GM19463 (cell line): ENCODE measurements at regions not wholly inside any gene's neighbourhood (a gene's known extent, or its start where the extent isn't known, plus 50 kb on each side); places are given as distances from the start of the nearest gene placed in this dataset.
"Not testable (repeated sequence)": the region's sequence is repeated elsewhere in the genome, so short reads cannot be mapped to it uniquely, and the experiment has no call there.

Experiments used
- ATAC-seq: cut with Tn5 transposase; IDR thresholded peaks from one replicate; pipeline ENCODE4 v1.9.1; 2021; ENCODE audit warnings: mild to moderate bottlenecking, moderate library complexity; ENCODE audit not compliant: unreplicated experiment

- no peak for ATAC-seq
Measured at GRCh38 chr6:84847390-84848160, 83.2 kb upstream of the TBX18 start.

GRCh38 chr6:84842525-84843166 is 78.2 kb upstream of the TBX18 start:
- ATAC-seq, result no peak

- ATAC-seq, result not testable (repeated sequence)
Measured at GRCh38 chr6:84837068-84837866, 72.9 kb upstream of the TBX18 start.

GRCh38 chr6:84836366-84836765 is 72.0 kb upstream of the TBX18 start:
- ATAC-seq, result peak; percentile 60

- no peak for ATAC-seq
Measured at GRCh38 chr6:84835340-84835739, 70.9 kb upstream of the TBX18 start.

GRCh38 chr6:84831924-84832323 is 67.5 kb upstream of the TBX18 start:
- ATAC-seq, result not testable (repeated sequence)

GRCh38 chr6:84825461-84825860 is 61.1 kb upstream of the TBX18 start:
- no peak for ATAC-seq

GRCh38 chr6:84821314-84821713 is 56.9 kb upstream of the TBX18 start:
- ATAC-seq, result not testable (repeated sequence)

GRCh38 chr6:84816741-84817140 is 52.3 kb upstream of the TBX18 start:
- no peak for ATAC-seq

- ATAC-seq, result no peak
Measured at GRCh38 chr6:84815896-84816735, 51.7 kb upstream of the TBX18 start.
